OCI-LY1 (cell line): ENCODE measurements at regions not wholly inside any gene's neighbourhood (a gene's known extent, or its start where the extent isn't known, plus 50 kb on each side); places are given as distances from the start of the nearest gene placed in this dataset.
"Not testable (repeated sequence)": the region's sequence is repeated elsewhere in the genome, so short reads cannot be mapped to it uniquely, and the experiment has no call there.

ENCODE experiments used
- EZH2 ChIP-seq: fragments of 200-600 bp; sonication (generic), shearing (Covaris generic); IDR thresholded peaks from 2 replicates; pipeline ENCODE4 v1.8.0; 2017; ENCODE audit warnings: borderline replicate concordance, mixed run types, mild to moderate bottlenecking, antibody characterized with exemption, low read length, moderate library complexity, mixed read lengths
- TF ChIP-seq, protein P1 (sequence below): fragments of 200-600 bp; sonication (generic), shearing (Covaris generic); IDR thresholded peaks from 2 replicates; pipeline ENCODE4 v1.5.1; 2017; ENCODE audit warnings: mild to moderate bottlenecking, antibody characterized with exemption, low read length, moderate library complexity, mixed read lengths

DNA sequence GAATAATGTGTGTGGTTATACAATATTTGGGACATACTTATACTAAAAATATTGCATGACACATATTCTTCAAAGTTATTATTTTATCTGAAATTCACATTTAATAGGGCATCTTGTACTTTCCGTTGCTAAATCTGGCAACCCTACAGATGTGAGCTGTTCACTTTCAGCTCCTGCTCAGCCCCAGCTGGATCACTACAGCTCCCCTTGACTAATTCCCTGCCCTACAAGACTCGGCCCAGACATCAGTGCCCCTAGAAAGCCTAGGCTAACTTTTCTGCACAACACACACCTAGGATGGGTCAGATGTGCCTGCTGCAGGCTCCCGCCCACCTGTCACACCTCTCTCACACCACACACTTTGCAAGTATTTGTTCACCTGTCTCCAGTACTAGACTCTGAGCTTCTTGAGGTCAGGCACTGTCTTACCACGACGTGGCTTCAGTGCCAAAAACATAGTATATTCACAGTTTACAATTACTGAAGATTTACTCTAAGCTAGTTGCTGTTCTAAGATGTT, 84.1 kb downstream of the PRR15 start:
- TF ChIP-seq, protein P1, sequence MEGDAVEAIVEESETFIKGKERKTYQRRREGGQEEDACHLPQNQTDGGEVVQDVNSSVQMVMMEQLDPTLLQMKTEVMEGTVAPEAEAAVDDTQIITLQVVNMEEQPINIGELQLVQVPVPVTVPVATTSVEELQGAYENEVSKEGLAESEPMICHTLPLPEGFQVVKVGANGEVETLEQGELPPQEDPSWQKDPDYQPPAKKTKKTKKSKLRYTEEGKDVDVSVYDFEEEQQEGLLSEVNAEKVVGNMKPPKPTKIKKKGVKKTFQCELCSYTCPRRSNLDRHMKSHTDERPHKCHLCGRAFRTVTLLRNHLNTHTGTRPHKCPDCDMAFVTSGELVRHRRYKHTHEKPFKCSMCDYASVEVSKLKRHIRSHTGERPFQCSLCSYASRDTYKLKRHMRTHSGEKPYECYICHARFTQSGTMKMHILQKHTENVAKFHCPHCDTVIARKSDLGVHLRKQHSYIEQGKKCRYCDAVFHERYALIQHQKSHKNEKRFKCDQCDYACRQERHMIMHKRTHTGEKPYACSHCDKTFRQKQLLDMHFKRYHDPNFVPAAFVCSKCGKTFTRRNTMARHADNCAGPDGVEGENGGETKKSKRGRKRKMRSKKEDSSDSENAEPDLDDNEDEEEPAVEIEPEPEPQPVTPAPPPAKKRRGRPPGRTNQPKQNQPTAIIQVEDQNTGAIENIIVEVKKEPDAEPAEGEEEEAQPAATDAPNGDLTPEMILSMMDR, result not testable (repeated sequence)
- TF ChIP-seq EZH2, result not testable (repeated sequence)
